Cardiac fibroblast (primary cell): ENCODE measurements at regions not wholly inside any gene's neighbourhood (a gene's known extent, or its start where the extent isn't known, plus 50 kb on each side); places are given as distances from the start of the nearest gene placed in this dataset.

Experiments
- DNase-seq, 2 donors: peaks; one replicate each; pipeline versions ENCODE4 v3.0.0 to v3.0.0-alpha.2; 2010; ENCODE audit warnings: low read depth in 2 of 2
- H3K4me3 ChIP-seq, 2 donors: replicated peaks in 1 of 2; 1 replicate in 1 of 2; 2 replicates in 1 of 2; pipeline ENCODE4 v1.5.1; 2011; ENCODE audit warnings: low read depth in 2 of 2, low read length in 2 of 2, mild to moderate bottlenecking in 2 of 2, moderate library complexity in 1 of 2
- TF ChIP-seq, protein P1 (sequence below): IDR thresholded peaks from one replicate; pipeline ENCODE4 v1.5.1; 2011; ENCODE audit warnings: low read depth, mild to moderate bottlenecking, low read length, inconsistent platforms

DNA sequence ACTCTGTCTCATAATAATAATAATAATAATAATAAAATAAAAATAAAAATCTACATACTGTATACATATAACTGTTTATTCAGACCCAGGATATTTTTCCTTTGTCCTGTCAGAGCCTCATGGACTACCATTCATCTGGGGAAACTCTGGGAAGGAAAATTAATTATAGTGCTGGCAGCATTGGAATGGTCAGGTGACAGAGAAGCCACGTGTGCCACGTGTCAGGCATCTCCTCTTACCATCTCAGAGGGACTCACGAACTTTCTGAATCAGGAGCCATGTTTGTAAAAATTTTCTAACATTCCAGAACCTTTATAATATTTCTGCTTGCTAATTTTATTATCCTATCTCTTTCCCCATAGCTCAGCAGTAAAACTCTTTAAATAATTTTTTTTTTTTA, 97.8 kb upstream of the HNRNPU start:
- TF ChIP-seq, protein P1, sequence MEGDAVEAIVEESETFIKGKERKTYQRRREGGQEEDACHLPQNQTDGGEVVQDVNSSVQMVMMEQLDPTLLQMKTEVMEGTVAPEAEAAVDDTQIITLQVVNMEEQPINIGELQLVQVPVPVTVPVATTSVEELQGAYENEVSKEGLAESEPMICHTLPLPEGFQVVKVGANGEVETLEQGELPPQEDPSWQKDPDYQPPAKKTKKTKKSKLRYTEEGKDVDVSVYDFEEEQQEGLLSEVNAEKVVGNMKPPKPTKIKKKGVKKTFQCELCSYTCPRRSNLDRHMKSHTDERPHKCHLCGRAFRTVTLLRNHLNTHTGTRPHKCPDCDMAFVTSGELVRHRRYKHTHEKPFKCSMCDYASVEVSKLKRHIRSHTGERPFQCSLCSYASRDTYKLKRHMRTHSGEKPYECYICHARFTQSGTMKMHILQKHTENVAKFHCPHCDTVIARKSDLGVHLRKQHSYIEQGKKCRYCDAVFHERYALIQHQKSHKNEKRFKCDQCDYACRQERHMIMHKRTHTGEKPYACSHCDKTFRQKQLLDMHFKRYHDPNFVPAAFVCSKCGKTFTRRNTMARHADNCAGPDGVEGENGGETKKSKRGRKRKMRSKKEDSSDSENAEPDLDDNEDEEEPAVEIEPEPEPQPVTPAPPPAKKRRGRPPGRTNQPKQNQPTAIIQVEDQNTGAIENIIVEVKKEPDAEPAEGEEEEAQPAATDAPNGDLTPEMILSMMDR, result no peak
- H3K4me3 ChIP-seq, result no peak overlapping the region
- DNase-seq, result no peak

DNA sequence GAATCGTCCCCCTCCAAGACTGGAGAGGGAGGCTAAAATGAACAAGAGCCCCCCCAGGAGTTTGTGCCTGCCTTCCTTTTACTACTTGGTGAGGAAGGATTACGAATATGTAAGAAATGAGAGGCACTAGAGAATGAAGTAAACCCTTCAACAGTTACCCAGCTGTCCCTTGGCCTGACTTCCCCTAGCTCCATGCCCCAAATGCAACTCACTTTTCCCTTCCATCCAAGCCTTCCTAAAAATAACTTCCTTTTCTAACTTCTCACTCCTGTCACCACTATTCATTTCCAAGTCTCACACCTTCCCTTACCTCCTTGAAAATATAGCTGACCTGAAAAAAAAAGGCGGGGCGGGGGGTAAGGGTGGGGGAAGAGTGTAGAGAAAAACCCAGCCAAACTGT, 96.6 kb upstream of the HNRNPU start:
- no peak for DNase-seq
- TF ChIP-seq, protein P1, result no peak
- no peak overlapping the region for H3K4me3 ChIP-seq

DNA sequence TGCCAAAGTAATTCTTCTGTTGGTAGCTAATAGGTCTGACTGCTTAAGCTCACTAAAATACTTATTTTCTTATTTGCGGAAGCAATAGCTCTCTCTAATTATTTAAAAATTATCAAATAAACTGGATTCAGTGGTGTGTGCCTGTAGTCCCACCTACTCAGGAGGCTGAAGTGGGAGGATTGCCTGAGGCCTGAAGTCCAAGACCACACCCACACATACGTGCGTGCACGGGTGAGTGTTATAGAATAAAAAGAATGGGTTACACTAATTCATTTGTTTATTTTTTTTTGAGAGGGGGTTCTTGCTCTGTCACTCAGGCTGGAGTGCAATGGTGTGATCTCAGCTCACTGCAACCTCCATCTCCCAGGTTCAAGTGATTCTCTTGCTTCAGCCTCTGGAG, 94.2 kb upstream of the HNRNPU start:
- no peak for DNase-seq
- H3K4me3 ChIP-seq, result no peak overlapping the region
- TF ChIP-seq, protein P1, result no peak

DNA sequence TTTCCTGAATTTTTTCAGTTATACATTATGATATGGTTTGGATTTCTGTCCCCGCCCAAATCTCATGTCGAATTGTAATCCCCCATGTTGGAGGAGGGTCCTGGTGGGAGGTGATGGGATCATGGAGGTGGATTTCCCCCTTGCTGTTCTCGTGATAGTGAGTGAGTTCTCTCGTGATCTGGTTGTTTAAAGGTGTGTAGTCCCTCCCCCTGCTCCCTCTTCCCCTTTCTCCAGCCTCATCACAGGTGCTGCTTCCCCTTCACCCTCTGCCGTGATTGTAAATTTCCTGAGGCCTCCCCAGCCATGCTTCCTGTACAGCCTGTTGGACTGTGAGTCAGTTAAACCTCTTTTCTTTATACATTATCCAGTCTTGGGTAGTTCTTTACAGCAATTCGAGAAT, 93.2 kb upstream of the HNRNPU start:
- H3K4me3 ChIP-seq, result no peak overlapping the region
- TF ChIP-seq, protein P1, result no peak
- DNase-seq, result no peak

DNA sequence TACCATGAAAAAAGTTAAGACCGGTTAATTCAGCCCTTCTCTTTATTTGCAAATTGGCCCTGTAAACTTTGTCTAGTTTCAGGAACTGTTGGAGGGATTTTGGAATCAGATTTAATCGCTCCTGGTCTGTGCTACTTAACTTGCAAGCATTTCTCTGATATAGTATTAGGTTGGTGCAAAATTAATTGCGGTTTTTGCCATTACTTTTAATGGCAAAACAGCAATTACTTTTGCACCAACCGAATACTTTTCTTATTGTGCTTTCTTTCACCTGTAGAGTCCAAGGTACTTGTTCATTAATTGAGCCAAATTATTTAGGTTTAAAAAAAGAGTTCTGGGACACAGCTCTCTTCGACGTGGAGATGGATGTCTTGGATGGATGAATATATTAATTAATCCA, 92.8 kb upstream of the HNRNPU start:
- no peak overlapping the region for H3K4me3 ChIP-seq
- TF ChIP-seq, protein P1, result no peak
- DNase-seq, result no peak

DNA sequence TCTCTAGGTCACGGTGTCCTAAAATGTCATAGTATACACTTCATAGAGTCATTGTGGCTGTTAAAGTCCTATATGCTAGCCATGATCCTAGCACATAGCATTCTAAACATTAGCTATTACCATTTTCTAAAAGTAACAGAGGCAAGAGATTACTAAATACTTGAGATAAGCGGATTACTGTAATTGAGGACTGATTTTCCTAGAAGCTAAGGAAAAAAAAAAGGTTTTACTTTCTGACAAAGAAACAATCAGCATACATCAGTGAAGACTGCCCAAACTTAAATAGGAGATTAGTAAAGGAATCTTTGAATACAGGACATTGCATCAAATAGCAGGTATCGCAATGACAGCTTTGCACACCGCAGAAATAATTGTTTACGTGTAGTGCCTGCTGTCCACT, 91.3 kb upstream of the HNRNPU start:
- DNase-seq, result no peak
- no peak overlapping the region for H3K4me3 ChIP-seq
- TF ChIP-seq, protein P1, result no peak

DNA sequence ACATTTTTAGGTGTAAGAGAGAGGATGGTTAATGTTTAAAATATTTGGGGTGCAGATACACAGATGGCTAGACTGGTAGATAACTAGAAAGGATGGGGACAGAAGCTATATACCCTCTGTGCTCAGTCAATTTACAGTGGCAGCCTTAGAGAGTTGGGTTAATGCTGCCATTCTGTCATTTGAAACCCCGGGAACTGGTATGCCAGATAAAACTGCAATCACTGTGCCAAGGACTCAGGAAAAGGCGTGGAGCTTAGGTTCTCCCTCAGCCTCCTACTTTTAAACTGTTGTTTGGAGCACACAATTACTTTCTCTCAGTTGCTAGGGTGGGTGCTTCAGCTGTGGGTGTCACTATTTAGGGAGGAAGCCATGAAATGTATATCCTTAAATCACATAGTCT, 90.0 kb upstream of the HNRNPU start:
- no peak for DNase-seq
- H3K4me3 ChIP-seq, result no peak overlapping the region
- TF ChIP-seq, protein P1, result no peak
